Progenitor cell of endocrine pancreas (in vitro differentiated cells): ENCODE measurements at regions not wholly inside any gene's neighbourhood (a gene's known extent, or its start where the extent isn't known, plus 50 kb on each side); places are given as distances from the start of the nearest gene placed in this dataset.
A peak's percentile ranks its signal among the peaks of the same experiment; 100 is the strongest.

Experiments used
- DNase-seq: peaks from one replicate; pipeline ENCODE4 v3.0.0; 2021; ENCODE audit warnings: low spot score; ENCODE audit not compliant: unreplicated experiment
- H3K27ac Mint-ChIP-seq: 2 replicates; pipeline ENCODE4 v1.8.0; 2021; ENCODE audit warnings: mild to moderate bottlenecking, moderate library complexity, mixed read lengths
- H3K27me3 Mint-ChIP-seq: 2 replicates; pipeline ENCODE4 v1.8.0; 2021; ENCODE audit warnings: mixed read lengths
- H3K36me3 Mint-ChIP-seq: 2 replicates; pipeline ENCODE4 v1.8.0; 2022; ENCODE audit warnings: mixed read lengths; ENCODE audit not compliant: insufficient read depth
- H3K4me1 Mint-ChIP-seq: 2 replicates; pipeline ENCODE4 v1.8.0; 2021; ENCODE audit warnings: low read depth, mixed read lengths
- H3K4me3 Mint-ChIP-seq: 2 replicates; pipeline ENCODE4 v1.8.0; 2021; ENCODE audit warnings: low read depth, mild to moderate bottlenecking, moderate library complexity, mixed read lengths
- H3K9me3 Mint-ChIP-seq: 2 replicates; pipeline ENCODE4 v1.8.0; 2021; ENCODE audit warnings: low read depth, mixed read lengths
- TF ChIP-seq, protein P1 (sequence below): fragments of 200-600 bp; sonication (generic); IDR thresholded peaks from one replicate; pipeline ENCODE4 v1.5.0; 2021; ENCODE audit warnings: antibody characterized with exemption, mild to moderate bottlenecking; ENCODE audit not compliant: unreplicated experiment

GRCh38 chr9:21549251-21549765 is 67.2 kb upstream of the IFNE start:
- Mint-ChIP-seq H3K27me3 (no peaks in the 10 kb centered on the region), H3K4me3 (no peak overlapping the region), H3K9me3 (peaks cover under 1% of the 10 kb centered on the region), H3K4me1 (peaks cover 39% of the 10 kb centered on the region), H3K27ac (peak overlapping the region; percentile 30), H3K36me3 (peaks cover 9% of the 10 kb centered on the region)
- no peak for DNase-seq
- TF ChIP-seq, protein P1, sequence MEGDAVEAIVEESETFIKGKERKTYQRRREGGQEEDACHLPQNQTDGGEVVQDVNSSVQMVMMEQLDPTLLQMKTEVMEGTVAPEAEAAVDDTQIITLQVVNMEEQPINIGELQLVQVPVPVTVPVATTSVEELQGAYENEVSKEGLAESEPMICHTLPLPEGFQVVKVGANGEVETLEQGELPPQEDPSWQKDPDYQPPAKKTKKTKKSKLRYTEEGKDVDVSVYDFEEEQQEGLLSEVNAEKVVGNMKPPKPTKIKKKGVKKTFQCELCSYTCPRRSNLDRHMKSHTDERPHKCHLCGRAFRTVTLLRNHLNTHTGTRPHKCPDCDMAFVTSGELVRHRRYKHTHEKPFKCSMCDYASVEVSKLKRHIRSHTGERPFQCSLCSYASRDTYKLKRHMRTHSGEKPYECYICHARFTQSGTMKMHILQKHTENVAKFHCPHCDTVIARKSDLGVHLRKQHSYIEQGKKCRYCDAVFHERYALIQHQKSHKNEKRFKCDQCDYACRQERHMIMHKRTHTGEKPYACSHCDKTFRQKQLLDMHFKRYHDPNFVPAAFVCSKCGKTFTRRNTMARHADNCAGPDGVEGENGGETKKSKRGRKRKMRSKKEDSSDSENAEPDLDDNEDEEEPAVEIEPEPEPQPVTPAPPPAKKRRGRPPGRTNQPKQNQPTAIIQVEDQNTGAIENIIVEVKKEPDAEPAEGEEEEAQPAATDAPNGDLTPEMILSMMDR, result no peak

- TF ChIP-seq, protein P1, result no peak
- no peaks in the 10 kb centered on the region for H3K9me3 Mint-ChIP-seq
- H3K36me3 Mint-ChIP-seq, result peaks cover 3% of the 10 kb centered on the region
- no peaks in the 10 kb centered on the region for H3K27me3 Mint-ChIP-seq
- H3K27ac Mint-ChIP-seq, result no peak overlapping the region
- DNase-seq, result no peak
- peaks cover 42% of the 10 kb centered on the region for H3K4me1 Mint-ChIP-seq
- no peak overlapping the region for H3K4me3 Mint-ChIP-seq
Measured at GRCh38 chr9:21549890-21550289, 67.8 kb upstream of the IFNE start.

DNA sequence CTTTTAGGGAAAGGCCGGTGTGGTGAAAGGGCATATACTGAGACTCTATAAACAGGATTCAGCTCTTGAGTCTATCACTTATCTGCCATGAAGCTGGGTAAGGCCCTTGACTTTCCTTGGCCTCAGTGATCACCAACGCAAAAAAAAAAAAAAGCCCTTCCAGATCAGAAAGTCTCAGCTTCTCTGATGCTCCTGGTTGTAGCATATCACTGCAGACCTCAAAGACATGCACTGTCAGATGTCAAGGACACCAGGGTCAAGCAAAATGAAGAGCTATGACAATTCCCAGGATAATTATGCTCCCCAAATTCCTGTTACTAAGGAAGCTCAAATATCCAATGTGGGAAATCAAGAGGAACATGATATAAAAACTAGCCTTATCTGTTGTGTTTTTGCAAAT is 68.3 kb upstream of the IFNE start:
- TF ChIP-seq, protein P1, result no peak
- Mint-ChIP-seq H3K9me3 (no peaks in the 10 kb centered on the region), H3K36me3 (peaks cover 3% of the 10 kb centered on the region), H3K4me1 (peaks cover 45% of the 10 kb centered on the region), H3K27ac (no peak overlapping the region), H3K4me3 (no peak overlapping the region), H3K27me3 (no peaks in the 10 kb centered on the region)
- DNase-seq, result no peak

- H3K27me3 Mint-ChIP-seq, result no peaks in the 10 kb centered on the region
- no peaks in the 10 kb centered on the region for H3K9me3 Mint-ChIP-seq
- no peak overlapping the region for H3K27ac Mint-ChIP-seq
- peaks cover 3% of the 10 kb centered on the region for H3K36me3 Mint-ChIP-seq
- no peak for DNase-seq
- peaks cover 53% of the 10 kb centered on the region for H3K4me1 Mint-ChIP-seq
- TF ChIP-seq, protein P1, result no peak
- no peak overlapping the region for H3K4me3 Mint-ChIP-seq
Measured at GRCh38 chr9:21551401-21551800, 69.3 kb upstream of the IFNE start.

DNA sequence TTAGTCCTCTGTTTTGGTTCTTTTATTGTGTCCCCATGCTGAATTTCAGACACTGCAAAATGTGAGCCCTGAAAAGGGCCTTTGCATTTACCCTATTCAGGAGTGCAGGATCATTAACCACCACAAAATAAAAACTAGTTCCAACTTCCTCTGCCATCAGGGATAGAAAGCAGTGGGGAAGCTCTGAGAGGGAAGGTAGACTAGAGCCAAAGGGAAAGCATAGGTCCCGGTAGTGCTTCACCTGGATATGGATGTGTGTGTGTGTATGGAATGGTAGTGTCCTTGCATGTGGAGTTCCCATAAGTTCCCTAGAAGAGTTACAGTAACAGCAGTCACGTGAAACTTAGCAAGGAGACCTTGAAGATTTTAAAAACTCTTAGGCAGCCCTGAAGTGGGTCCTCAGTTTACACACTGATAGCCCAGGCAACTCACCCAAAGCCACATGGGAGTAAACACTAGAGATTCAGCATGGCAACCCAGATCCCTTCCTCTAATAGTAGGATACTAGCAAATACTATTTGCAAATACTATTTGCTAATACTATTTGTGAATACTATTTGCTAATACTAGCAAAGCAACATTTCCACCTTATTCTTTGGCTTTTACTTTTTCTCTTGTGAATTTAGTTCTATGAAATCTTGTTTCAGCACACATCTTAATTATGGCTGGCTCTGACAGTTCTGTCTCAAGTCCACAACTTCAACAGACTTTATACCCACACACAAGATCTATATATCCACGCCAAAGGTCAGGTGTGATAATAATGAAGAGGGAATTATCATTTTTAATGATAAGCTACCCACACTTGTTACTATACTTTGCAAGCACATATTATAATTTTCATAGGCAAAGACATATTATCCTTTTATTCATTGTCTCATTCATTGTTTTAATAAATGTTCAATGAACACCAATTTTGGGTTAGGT is 70.4 kb upstream of the IFNE start:
- peaks cover 55% of the 10 kb centered on the region for H3K4me1 Mint-ChIP-seq
- H3K4me3 Mint-ChIP-seq, result no peak overlapping the region
- no peak for DNase-seq
- TF ChIP-seq, protein P1, result no peak
- peak overlapping the region; percentile 72 for H3K27ac Mint-ChIP-seq
- no peaks in the 10 kb centered on the region for H3K9me3 Mint-ChIP-seq
- H3K36me3 Mint-ChIP-seq, result peaks cover 3% of the 10 kb centered on the region
- H3K27me3 Mint-ChIP-seq, result no peaks in the 10 kb centered on the region
